ENCODE measurements at regions not wholly inside any gene's neighbourhood (a gene's known extent, or its start where the extent isn't known, plus 50 kb on each side); places are given as distances from the start of the nearest gene placed in this dataset.
"Not testable (repeated sequence)": the region's sequence is repeated elsewhere in the genome, so short reads cannot be mapped to it uniquely, and the experiment has no call there.

- no peak for DNase-seq
Observed at GRCh38 chr7:142523821-142524460, 225.3 kb upstream of the PRSS1 start.

- DNase-seq: no peak
Observed at GRCh38 chr7:142522735-142523134, 226.5 kb upstream of the PRSS1 start.

DNA sequence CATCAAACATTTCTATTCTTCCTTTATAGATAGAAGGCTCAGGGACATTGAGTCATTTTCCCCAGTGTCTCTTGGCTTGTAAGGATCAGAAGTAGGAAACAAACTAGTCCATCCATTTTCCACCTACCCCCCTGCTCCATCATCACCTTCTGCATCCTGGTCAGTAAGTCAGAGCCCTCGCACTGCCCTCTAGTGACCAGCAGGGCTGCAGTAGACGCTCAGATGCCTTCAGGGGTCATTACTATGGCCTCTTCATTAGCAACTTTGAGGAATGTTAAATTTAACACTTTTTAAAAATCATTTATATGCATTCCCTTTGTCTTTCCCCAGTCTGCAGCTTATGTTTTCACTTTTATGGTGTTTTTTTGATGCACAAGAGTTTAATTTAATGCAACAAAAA, 228.4 kb upstream of the PRSS1 start:
- DNase-seq: not testable (repeated sequence)

DNA sequence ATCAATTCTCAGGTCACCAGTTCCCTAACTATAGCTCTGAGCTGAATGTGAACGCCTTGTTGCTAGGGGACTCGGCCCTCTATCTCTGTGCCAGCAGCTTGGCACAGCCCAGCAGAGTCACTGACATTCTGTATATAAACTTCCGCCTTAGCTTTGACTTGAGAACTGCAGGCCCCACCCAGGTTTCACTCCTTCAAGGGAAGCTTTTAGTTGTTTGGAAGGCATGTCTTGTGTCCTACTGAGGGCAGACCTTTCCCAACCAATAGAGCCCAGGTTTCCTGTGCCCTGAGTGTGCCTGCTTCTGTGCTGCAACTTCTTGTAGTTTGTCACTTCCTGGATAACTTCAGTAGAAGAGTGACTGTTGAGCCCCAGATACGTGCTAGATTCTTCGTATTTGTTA, 228.8 kb upstream of the PRSS1 start:
- not testable (repeated sequence) for DNase-seq

GRCh38 chr7:142519079-142520078, 229.9 kb upstream of the PRSS1 start:
- DNase-seq: no peak

GRCh38 chr7:142516038-142516501, 233.2 kb upstream of the PRSS1 start:
- DNase-seq: peak; percentile 42

DNA sequence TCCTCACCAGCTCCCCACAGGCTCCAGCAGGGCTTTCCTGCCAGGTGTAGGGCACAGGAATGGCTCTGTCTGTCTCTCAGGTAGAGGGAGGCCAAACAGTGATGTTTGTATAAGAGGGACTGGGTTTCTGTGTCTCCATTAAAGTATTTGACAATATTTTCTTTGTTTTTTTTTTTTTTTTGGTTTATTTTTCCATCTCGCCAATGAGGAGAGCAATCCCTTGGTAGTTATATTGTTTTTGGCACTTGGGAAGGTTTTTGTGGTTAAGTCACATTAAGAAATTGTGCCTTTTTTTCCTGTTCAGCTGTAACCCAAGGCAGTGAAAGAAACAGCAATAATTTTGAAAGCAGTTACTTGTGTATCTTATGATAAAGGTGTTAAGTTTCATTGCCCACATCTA, 234.6 kb upstream of the PRSS1 start:
- DNase-seq: not testable (repeated sequence)

DNA sequence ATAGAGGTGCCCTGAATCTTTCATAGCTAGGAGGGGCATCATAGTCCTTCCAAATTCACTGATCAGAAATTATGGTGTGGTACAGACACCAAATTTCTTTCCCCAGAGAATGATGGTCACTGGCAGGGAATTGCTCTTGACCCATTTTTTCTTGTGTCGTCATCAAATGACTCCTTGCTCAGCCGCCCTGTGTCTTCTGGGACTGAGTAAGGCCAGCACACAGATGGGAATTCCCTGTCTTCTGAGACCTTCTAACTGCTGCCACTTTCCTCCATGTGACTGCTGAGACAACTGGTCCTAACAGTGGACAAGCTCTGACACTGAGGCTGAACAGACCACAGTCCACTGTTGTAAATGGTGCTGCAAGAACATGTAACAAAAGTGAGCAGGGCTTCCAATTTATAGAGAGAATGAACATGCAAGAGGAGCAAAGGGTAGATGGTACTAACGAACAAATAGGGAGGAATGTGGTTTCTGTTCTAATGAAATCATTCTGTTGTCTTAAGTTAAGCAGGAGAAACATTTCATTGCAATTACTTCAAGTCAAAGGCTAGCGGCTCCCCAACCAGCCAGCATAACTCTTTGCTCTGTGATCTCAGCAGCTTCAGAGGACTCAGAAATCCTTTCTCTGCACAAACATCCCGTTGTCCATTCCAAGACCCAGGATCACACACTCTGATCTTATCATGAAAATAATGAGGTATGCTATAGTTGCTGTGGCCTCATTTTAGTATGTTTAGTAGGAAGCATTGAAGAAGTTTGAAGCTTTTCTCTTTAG, 235.9 kb upstream of the PRSS1 start:
- DNase-seq: no peak

- DNase-seq: no peak
Observed at GRCh38 chr7:142511801-142512200, 237.5 kb upstream of the PRSS1 start.

DNA sequence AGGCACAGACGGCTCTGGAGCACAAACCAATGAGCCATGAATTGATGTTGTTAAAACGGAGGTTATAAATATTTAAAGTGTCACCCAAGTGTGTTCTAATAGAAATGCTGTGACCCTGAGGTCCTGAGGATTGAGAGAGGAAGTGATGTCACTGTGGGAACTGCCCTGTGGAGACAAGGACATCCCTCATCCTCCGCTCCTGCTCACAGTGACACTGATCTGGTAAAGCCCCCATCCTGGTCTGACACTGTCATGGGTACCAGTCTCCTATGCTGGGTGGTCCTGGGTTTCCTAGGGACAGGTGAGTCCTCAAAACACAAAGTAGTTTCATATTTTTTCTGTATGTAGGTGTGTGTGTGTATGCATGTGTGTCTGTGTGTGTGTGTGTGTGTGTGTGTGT, 237.9 kb upstream of the PRSS1 start:
- DNase-seq: no peak

GRCh38 chr7:142509235-142509634, 240.0 kb upstream of the PRSS1 start:
- not testable (repeated sequence) for DNase-seq

DNA sequence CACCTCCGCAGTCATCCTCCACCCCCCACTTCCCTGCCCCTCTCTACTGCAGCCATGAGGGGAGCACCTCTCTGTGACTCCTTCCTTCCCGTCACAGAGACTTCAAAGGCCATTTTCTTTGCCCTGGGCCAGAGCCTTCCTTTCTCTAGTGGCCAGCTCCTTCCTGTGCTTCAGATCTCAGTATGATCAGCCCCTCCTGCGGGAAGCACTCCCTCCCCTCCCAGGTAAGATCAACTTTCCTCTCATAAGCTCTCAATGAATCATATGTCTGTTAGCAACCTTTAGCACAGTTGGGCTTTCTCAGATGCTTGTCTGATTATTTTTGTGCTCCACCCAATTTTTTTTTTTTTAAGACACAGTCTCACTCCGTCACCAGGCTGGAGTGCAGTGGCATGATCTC, 241.0 kb upstream of the PRSS1 start:
- no peak for DNase-seq

GRCh38 chr7:142507799-142508198, 241.5 kb upstream of the PRSS1 start:
- no peak for DNase-seq

- not testable (repeated sequence) for DNase-seq
Observed at GRCh38 chr7:142507066-142507465, 242.2 kb upstream of the PRSS1 start.

GRCh38 chr7:142506601-142507000, 242.7 kb upstream of the PRSS1 start:
- no peak for DNase-seq

GRCh38 chr7:142503949-142504348, 245.3 kb upstream of the PRSS1 start:
- not testable (repeated sequence) for DNase-seq

GRCh38 chr7:142503036-142503435, 245.2 kb upstream of the PRSS58 start:
- DNase-seq: no peak

DNA sequence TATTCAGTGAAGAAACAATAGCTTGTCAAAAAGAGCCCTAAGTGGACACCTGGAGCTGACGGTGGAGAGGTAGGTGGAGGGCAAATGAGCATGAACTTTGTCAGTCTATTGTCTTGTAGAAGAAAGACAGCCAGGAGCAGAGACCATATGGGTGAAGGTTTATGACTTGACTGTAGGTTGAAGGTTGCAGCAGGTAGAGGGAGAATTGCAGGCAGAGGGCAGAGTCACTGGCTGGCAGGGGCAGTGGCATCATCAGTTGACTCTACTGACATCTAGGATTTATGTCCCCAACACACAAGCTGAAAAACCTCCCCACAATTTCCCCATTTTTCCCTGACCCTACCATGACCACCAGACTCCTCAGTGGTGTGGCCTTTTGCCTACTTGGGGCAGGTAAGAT, 243.6 kb upstream of the PRSS58 start:
- no peak for DNase-seq

DNA sequence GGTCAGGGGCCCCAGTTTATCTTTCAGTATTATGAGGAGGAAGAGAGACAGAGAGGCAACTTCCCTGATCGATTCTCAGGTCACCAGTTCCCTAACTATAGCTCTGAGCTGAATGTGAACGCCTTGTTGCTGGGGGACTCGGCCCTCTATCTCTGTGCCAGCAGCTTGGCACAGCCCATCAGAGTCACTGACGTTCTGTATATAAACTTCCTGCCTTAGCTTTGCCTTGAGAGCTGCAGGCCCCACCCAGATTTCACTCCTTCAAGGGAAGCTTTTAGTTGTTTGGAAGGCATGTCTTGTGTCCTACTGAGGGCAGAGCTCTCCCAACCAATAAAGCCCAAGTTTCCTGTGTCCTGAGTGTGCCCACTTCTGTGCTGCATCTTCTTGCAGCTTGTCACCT, 242.5 kb upstream of the PRSS58 start:
- no peak for DNase-seq

DNA sequence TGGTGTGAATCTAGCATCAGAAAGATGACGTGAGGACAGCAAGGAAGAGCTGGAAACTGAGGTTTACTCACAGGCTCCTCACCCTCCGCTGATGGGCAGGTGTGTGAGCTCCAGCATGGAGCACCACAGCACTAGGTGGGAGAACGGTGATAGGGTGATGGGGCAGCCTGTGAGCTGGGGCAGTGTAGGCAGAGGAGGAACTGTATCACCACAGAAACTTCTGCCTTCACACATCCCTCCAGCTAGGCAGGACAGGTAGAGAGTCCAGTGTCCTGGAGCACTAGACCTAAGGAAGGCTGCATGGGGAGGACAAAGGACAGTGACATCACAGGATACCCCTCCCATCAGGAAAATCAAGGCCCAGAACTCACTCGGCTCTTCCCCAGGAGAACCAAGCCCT, 241.8 kb upstream of the PRSS58 start:
- DNase-seq: no peak

DNA sequence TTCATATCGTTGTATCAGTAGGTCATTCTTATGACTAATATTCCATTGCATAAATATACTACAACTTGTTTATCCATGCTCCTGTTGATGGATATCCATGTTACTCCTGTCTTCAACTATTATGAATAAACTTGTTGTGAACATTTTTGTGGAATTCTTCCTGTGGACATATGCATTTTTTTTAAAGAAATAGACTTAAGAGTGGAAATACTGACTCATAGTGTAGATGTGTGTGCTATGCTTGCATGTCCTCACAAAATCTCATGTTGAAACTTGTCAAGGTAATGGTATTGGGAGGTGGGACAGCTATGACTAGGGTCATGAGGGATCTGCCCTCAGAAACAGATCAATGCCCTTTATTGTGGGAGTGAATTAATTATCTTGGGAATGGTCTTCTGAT, 240.5 kb upstream of the PRSS58 start:
- no peak for DNase-seq

DNA sequence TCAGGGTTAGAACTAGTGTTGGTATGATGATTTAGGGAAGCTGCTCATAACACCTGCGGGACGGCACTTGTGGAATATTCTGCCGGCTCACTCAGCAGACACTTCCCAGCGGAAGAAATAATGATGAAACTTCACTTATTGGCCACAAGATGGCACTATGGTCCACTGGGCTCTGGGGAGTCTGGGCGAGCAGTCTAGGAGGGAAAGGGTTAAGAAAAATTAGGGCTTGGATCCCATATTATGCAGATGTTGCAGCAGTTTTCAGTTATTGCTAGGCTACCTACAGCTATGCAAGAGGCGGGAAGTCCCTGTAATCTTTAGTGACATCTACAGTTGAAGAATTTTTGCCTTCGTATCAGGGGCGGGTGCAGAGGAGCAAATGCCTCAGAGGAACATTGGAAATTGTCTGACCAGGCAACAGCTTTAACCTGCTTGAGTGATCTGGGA, 238.7 kb upstream of the PRSS58 start:
- DNase-seq: no peak

- DNase-seq: not testable (repeated sequence)
Observed at GRCh38 chr7:142495879-142496278, 238.0 kb upstream of the PRSS58 start.

All from stimulated activated CD8-positive, alpha-beta memory T cell treated with anti-CD3 and anti-CD28 coated beads, Interleukin-4, amount 100 ng/mL, for 48 hours (primary cell).